MG63 (cell line): ENCODE measurements at regions not wholly inside any gene's neighbourhood (a gene's known extent, or its start where the extent isn't known, plus 50 kb on each side); places are given as distances from the start of the nearest gene placed in this dataset.

Experiments used
- DNase-seq: peaks from one replicate; pipeline ENCODE4 v3.0.0-alpha.2; 2020
- H3K27me3 ChIP-seq: fragments of 250-450 bp; sonication (Bioruptor Pico); 2 replicates; pipeline ENCODE4 v1.5.1; 2020; ENCODE audit warnings: mild to moderate bottlenecking, moderate library complexity
- H3K36me3 ChIP-seq: fragments of 250-450 bp; sonication (Bioruptor Pico); 2 replicates; pipeline ENCODE4 v1.5.1; 2020; ENCODE audit warnings: mild to moderate bottlenecking, moderate library complexity
- H3K4me3 ChIP-seq: fragments of 250-450 bp; sonication (Bioruptor Pico); 2 replicates; pipeline ENCODE4 v1.5.1; 2020; ENCODE audit warnings: mild to moderate bottlenecking, moderate library complexity
- H3K9me3 ChIP-seq: fragments of 250-450 bp; sonication (Bioruptor Pico); 2 replicates; pipeline ENCODE4 v1.5.1; 2020; ENCODE audit warnings: mild to moderate bottlenecking, moderate library complexity

DNA sequence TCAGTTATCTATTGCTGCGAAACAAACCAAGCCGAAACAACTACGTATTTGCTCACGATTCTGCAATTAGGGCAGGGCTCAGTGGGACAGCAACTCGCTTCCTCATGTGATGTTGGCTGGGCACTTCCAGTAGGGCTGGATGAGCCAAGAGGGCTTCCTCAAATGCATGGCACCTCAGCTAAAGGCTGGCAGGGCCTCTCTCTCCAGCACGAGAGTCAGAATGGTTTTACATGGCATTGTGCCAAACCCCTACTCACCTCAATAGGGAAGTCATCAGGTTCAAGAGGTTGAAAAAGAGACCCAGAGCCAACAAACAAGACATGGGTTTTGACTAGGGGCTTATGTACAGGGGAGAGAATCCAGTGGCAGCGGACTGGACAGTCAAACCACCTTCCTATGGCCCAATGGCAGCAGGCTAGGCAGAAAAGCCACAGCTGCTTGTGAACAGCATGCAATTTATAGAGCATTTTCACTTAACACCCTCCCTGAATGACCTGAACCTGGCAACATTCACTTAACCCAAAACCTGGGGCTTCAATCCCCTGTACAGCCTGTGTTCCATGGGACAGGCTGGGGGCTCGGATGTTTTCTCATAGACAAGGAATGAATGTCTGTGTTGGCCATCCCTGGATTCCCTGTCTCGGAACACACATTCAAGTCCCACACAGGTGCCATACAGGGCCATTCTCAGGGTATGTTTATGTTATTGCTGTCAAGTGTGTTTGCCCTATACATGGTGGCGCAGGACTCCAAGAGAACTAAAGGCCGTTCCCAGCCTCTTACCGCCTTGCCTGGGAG lies 154.2 kb upstream of the NAV2 start:
- no peaks in the 10 kb centered on the region for H3K36me3 ChIP-seq
- H3K4me3 ChIP-seq: no peak overlapping the region
- H3K9me3 ChIP-seq: no peaks in the 10 kb centered on the region
- H3K27me3 ChIP-seq: no peaks in the 10 kb centered on the region
- DNase-seq: no peak

DNA sequence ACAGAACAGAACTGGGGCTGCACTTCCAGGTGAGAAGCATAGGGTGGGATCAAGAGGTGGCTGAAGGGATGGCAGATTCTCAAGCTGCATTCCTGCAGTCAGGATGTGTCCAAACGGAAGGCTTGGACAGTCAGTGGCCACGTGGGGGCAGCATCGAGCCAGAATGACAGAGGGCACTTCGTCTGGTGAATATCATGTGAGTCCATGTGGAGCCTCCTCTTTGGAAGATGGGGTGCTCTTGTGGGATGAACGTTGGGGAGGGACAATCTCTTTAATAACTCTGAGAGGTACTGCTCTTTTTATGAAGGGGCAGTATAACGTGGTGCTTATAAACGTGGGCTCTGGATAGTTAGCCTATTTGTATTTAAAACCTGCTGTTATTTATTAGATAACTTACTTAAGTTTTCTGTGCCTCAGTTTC lies 154.9 kb upstream of the NAV2 start:
- Histone ChIP-seq H3K9me3 (no peaks in the 10 kb centered on the region), H3K36me3 (no peaks in the 10 kb centered on the region), H3K27me3 (no peaks in the 10 kb centered on the region), H3K4me3 (no peak overlapping the region)
- peak; percentile 62 for DNase-seq

DNA sequence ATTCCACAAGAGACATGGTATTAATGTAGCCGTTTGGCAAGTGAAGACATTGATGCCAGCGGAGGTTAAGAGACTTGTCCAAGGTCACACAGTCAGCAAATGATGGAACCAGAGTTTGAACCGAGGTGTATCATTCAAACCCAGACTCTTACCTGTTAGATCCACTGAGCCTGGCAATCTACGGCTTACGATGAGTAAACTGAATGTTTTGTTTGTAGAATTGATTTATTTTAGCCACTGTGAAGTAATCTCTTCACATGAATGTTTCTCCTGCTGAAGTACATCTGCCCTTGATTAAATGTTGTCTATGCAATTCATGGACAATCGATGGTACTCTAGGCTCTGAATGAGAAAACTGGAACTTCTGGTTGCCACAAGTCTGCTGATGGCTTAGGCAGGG lies 155.5 kb upstream of the NAV2 start:
- H3K27me3 ChIP-seq: no peaks in the 10 kb centered on the region
- H3K9me3 ChIP-seq: no peaks in the 10 kb centered on the region
- no peak for DNase-seq
- no peaks in the 10 kb centered on the region for H3K36me3 ChIP-seq
- no peak overlapping the region for H3K4me3 ChIP-seq

DNA sequence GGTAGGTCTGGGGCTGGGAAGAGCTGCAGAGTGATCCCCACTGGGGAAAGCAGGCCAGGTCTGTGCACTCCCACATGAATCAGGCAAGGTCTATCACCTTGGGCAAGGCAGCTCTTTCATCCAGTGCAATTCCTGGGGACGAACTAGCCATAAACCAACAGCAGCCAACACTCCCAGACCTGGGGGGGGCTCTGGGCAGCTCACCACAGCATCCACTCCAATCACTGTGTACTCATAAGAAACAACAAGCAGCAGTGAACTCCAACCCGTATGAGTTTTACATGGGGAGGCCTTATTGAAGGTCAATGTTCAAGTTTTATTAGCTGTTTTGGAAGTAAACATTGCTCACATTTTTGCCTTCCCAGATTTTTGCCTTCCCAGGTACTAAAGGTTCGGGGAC lies 157.4 kb upstream of the NAV2 start:
- Histone ChIP-seq H3K27me3 (no peaks in the 10 kb centered on the region), H3K4me3 (no peak overlapping the region), H3K36me3 (no peaks in the 10 kb centered on the region), H3K9me3 (no peaks in the 10 kb centered on the region)
- no peak for DNase-seq

DNA sequence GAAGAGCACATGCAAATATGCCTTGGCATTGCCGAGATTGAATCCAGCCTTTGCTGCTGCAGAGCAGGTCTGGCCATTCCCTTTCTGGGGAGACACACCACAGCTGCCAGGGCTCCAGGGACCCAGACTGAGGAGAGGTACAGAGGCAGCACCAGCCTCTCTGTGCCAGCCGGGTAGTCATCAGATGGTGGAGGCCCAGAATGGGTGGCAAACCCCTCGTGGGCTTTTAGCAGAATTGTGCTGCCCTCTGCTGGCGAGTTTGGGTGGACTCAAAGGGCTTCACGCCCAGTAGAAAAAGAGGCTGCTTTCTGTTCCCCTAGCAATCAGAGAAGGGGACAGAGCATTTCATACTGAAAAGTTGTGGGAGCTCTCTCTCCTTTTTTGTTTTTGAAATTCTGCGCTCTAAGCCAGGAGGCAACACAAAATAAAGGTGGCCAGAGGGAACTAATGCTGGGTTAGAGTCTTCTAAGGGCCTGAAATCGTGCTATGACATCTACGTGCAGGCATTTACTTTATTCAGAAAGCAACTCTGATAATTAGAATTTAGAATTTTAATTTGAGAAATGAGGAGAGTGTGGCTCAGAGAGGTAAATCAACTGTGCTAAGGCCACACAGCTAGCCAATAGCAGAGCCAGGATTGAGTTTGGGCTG lies 158.8 kb upstream of the NAV2 start:
- no peaks in the 10 kb centered on the region for H3K9me3 ChIP-seq
- no peak overlapping the region for H3K4me3 ChIP-seq
- DNase-seq: peak; percentile 53
- no peaks in the 10 kb centered on the region for H3K27me3 ChIP-seq
- H3K36me3 ChIP-seq: no peaks in the 10 kb centered on the region

DNA sequence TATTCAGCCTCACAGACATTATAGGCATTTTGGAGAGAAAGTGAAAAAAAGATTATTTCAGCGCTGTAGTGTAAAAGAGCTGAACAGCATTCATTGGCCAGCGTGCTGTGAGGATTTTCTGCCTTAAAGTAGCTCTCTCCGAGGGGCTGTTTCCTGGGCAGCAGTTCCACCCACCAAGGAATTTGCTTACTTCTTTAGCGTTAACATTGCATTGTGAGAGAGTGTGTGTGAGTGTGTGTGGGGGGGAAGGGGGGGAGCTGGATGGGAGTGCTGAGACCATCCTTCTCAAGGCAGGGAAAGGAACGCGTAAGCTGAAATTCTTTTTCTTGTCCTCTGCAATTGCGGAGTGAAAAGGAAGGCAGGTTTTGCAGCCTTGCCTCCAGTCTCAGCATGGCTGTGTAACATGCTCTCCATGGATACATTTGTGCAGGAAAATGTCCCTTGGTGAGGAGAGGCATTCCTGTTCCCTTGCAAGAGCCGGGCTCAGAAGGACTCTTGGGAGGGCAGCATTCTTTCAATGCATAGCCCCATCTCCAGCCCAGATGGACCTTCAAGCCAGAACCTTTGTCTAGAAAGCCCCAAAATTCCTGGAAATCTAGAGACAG lies 159.9 kb upstream of the NAV2 start:
- Histone ChIP-seq H3K27me3 (no peaks in the 10 kb centered on the region), H3K4me3 (no peak overlapping the region), H3K9me3 (no peaks in the 10 kb centered on the region), H3K36me3 (no peaks in the 10 kb centered on the region)
- DNase-seq: no peak

DNA sequence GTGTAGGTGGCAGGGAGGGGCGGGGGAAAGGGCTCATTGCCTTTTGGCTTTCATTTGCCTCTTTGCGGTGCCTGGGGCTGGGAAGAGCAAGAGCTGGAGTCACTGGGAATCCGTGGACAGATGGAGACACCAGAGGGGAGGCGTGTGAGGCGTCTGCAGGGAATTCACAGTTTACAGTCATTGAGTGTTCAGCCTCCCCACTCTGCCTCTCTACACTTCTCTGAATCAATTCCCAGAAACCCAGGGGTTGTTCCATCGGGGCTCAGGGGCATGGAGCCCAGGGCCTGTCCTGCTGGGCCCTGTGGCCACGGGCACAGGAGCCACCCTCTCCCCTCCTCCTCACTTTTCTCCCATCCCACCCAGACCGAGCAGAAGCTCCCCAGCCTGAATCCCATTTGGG lies 160.5 kb upstream of the NAV2 start:
- H3K36me3 ChIP-seq: no peaks in the 10 kb centered on the region
- no peak overlapping the region for H3K4me3 ChIP-seq
- H3K27me3 ChIP-seq: no peaks in the 10 kb centered on the region
- no peak for DNase-seq
- H3K9me3 ChIP-seq: no peaks in the 10 kb centered on the region

DNA sequence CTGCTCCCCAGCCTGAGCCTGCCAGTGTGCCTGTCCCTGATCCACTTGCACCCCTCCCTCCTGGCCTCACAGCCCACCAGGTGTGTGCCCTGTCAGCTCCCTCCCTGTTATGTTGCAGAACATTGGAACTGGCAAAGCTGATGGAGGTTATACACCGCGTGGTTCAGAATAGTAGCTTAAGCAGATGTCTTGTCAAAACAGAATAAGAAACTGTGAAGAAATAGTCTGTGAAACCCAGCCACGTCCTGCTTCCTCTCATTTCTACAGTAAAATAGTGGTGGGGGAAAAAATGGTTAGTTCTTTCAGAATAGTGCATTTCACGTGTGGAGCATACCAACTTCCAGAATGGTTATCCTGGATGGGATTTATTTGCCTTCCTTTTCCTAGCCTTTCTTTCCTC lies 161.2 kb upstream of the NAV2 start:
- no peaks in the 10 kb centered on the region for H3K9me3 ChIP-seq
- H3K4me3 ChIP-seq: no peak overlapping the region
- no peaks in the 10 kb centered on the region for H3K27me3 ChIP-seq
- no peaks in the 10 kb centered on the region for H3K36me3 ChIP-seq
- no peak for DNase-seq

DNA sequence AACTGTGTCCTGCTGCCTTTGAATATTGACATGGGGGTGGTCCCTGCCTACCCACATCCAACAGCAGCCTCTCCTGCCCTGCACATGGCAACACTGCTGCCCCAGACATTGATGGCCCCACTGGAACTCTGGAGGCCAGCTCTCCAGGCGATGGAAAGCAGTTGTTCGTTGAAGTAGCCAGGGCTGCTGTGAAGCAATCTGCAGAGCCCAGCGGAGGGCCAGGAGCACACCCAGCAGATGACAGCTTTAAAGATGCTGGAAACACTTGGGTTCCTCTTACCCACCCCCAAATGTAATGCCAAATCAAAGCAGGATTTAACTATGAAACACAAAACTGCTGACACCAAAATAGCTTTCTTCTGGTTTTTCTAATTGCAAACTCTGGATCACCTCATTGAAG lies 165.6 kb upstream of the NAV2 start:
- Histone ChIP-seq H3K27me3 (no peaks in the 10 kb centered on the region), H3K9me3 (no peaks in the 10 kb centered on the region), H3K36me3 (no peaks in the 10 kb centered on the region), H3K4me3 (no peak overlapping the region)
- DNase-seq: no peak

DNA sequence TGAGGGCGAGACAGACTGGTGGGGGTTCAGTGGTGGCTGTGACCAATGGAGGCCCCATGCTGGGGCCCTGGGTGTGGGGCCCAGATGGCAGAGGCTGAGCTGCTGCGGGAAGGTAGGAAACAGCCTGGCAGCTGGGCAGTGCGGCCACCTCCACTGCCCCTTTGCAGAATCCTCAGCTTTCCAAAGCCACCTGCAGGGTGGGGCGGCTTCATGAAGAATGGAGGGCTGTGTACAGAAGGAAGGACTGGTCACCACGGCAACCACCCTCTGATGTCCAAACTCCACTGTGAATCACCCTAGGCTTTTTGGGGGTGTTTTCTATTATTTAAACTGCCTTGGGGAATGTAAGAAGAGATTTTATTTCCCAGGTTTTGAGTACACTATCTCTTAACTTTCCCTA lies 166.3 kb upstream of the NAV2 start:
- Histone ChIP-seq H3K9me3 (no peaks in the 10 kb centered on the region), H3K4me3 (no peak overlapping the region), H3K36me3 (no peaks in the 10 kb centered on the region), H3K27me3 (no peaks in the 10 kb centered on the region)
- no peak for DNase-seq

DNA sequence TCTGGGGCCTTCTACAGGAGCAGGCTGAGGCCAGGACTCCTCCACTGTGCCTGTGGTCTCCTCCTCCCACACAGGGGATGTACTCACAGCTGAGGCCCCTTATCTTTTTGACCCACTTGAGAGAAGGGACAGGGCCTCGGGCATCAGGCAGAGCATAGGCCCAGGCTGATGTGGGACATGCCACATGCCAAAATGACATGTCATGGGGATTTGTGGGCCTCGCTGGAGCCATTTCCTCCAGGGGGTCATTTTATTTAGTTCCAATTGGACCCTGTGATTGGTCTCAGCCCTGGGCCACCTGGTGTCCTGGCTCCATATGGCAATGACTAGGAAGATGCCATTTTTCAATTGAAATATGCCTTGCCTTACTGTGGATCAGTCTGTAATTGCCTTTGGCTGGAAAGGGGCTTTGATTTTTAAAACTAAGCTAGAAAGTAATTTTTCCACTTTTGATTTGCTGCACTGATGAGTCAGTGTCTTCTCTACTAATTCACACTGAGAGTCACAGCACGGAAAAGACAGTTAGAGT lies 171.1 kb upstream of the NAV2 start:
- Histone ChIP-seq H3K27me3 (no peaks in the 10 kb centered on the region), H3K4me3 (no peak overlapping the region), H3K36me3 (no peaks in the 10 kb centered on the region), H3K9me3 (no peaks in the 10 kb centered on the region)
- DNase-seq: no peak

DNA sequence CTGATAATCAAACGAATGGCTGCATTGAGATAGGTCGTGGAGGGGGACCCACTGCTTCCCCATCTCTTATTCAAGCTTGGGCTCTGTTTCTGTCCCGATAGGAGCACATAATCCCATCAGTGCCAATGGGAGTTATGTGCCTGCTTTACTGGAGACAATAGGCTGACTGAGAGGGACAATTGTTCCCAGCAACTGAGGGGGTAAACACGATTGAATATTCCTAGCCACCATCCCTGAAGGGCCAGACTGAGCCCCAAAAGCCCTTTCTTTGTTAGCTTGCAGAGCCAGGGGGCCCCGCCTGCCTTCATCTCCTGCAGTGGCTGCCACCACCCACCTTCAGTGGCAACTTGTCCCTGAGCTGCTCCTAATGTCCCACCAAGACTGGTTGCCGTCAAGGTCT lies 172.8 kb upstream of the NAV2 start:
- DNase-seq: no peak
- no peaks in the 10 kb centered on the region for H3K27me3 ChIP-seq
- H3K9me3 ChIP-seq: no peaks in the 10 kb centered on the region
- no peaks in the 10 kb centered on the region for H3K36me3 ChIP-seq
- H3K4me3 ChIP-seq: no peak overlapping the region

DNA sequence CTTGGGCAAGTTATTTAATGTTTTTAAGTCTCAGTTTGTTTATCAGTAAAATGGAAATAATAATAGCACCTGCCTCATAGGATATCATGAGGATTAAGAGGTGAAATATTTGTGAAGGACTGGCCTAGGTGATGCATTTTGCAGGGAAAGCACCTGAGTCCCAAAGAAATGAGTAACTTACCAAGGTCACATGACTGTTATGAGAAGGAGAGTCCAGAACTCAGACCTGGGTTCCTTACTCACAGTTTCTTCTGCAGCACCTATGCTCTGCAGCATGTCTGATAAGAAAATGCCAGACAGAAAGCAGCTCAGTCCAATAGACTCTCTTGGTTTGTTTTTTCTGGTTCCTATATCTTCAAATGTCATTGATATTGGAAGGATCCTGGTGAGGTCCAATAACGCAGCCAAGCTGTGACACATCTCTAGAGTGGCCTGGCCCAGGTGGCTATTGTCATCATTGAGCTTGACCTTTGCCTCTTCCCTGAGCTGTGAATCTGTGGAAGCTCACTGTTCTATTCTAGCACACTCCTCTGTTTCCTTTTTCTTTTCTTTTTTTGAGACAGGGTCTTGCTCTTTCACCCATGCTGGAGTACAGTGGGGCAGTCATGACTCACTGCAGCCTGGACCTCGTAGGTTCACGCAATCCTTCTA lies 174.7 kb upstream of the NAV2 start:
- no peaks in the 10 kb centered on the region for H3K36me3 ChIP-seq
- H3K4me3 ChIP-seq: no peak overlapping the region
- no peak for DNase-seq
- no peaks in the 10 kb centered on the region for H3K9me3 ChIP-seq
- no peaks in the 10 kb centered on the region for H3K27me3 ChIP-seq

DNA sequence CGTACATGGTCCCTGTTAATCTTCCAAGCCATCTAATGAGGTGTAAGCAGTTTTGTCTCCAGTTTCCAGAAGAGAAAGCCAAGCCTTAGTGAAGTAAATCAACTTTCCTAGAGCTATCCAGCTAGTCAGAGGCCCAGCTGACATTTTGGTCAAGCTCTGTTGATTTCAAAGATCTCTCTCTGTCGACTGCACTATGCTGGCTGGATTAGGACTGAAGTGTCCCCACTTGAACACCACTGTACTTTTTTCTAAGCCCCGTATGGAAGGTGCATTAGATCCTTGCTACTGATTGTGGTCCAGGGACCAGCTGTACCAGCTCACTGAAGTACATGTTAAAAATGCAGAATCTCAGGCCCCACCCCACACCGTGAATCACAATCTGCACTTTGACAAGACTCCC lies 176.5 kb upstream of the NAV2 start:
- Histone ChIP-seq H3K9me3 (no peaks in the 10 kb centered on the region), H3K4me3 (no peak overlapping the region), H3K27me3 (no peaks in the 10 kb centered on the region), H3K36me3 (no peaks in the 10 kb centered on the region)
- DNase-seq: no peak

DNA sequence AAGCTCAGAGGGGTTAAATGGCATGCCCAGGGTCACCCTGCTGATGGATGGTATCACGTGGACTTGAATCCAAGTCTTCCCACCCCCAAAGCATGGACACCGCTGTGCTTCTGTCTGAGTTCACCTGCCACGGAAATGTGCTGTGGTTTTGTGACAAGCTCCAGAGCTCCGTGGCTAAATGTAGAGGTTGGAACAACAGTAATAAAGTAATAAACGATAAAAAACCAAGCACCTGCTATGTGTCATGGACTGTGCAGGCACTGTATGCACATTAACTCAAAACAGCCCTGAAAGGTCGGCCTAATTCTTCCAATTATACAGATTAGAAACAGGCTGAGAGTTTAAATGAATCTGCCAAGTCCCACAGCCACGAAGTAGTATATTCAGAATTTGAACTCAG lies 182.1 kb upstream of the NAV2 start:
- Histone ChIP-seq H3K9me3 (no peaks in the 10 kb centered on the region), H3K27me3 (no peaks in the 10 kb centered on the region), H3K36me3 (no peaks in the 10 kb centered on the region), H3K4me3 (no peak overlapping the region)
- no peak for DNase-seq

DNA sequence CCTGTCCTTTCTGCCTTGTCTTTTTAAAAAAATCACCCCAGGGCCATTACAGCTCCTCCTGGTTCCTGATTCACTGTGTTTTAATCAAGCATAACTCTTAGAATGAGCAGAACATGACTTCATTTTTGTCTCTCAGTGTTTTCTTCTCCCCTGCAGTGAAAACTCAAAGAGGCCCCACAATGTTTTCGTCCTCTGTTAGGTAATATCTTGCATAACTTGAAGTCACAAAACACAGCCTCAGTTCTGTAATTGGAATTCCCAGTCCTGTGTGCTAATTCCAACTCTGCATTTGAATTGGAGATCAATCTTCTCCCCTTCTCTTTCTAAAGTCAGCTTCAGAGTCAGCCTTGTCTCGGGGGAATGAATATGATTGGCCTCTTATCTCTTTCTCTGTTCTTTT lies 186.5 kb upstream of the NAV2 start:
- Histone ChIP-seq H3K27me3 (no peaks in the 10 kb centered on the region), H3K36me3 (no peaks in the 10 kb centered on the region), H3K9me3 (no peaks in the 10 kb centered on the region), H3K4me3 (no peak overlapping the region)
- no peak for DNase-seq

DNA sequence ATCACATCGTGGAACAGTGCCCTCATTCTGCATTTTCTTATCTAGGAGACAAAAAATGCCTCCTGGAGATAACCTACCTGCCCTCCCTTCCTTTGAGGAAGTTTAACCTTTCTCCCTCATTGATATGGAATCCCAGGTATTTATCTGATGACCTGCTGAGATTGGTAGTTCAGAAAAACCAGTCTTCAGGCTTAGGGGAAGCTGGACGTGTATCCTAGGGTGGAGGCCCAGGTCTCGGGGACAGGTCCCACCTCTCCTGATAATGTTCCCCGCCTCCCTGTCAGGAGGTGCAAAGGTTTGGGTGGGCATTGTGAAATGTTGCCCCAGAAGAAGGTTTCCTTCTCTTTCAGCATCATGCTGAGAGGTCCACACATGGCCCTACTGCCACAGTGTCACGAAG lies 186.9 kb upstream of the NAV2 start:
- Histone ChIP-seq H3K27me3 (no peaks in the 10 kb centered on the region), H3K9me3 (no peaks in the 10 kb centered on the region), H3K4me3 (no peak overlapping the region), H3K36me3 (no peaks in the 10 kb centered on the region)
- DNase-seq: no peak
